A673 (cell line): ENCODE measurements at regions not wholly inside any gene's neighbourhood (a gene's known extent, or its start where the extent isn't known, plus 50 kb on each side); places are given as distances from the start of the nearest gene placed in this dataset.

ENCODE experiments used
- BruUV-seq: library from RNA; stranded (reverse); fragments of 400-500 nt; replicated peaks from 2 replicates; lab custom pipeline; 2021; lab: Mats Ljungman, UMichigan
- CTCF ChIA-PET: fragments of 300-600 bp; sonication (Branson Sonifier 250); formaldehyde crosslinking; loops from one replicate; lab custom pipeline; 2022; ENCODE audit warnings: antibody characterized with exemption; lab: Charles Lee
- POLR2A ChIA-PET: fragments of 300-600 bp; sonication (Branson Sonifier 250); formaldehyde crosslinking; loops from one replicate; lab custom pipeline; 2022; ENCODE audit warnings: antibody characterized with exemption; ENCODE audit not compliant: low non-redundant PET; lab: Charles Lee
- DNase-seq: peaks from one replicate; pipeline ENCODE4 v3.0.0-alpha.2; 2015; ENCODE audit warnings: low spot score
- H3K27ac ChIP-seq: fragments of 200-600 bp; sonication (generic); 2 replicates; pipeline ENCODE4 v1.5.1; 2016; ENCODE audit warnings: mixed run types, low read depth, mild to moderate bottlenecking, mixed read lengths, antibody characterized with exemption, low read length; ENCODE audit not compliant: poor library complexity, severe bottlenecking
- H3K27me3 ChIP-seq: fragments of 200-600 bp; sonication (generic); replicated peaks from 2 replicates; pipeline ENCODE4 v1.6.1; 2017; ENCODE audit warnings: mixed run types, low read depth, mild to moderate bottlenecking, mixed read lengths, antibody characterized with exemption, low read length; ENCODE audit not compliant: insufficient read depth, poor library complexity
- H3K36me3 ChIP-seq: fragments of 200-600 bp; sonication (generic); 2 replicates; pipeline ENCODE4 v1.6.1; 2016; ENCODE audit warnings: mixed run types, mild to moderate bottlenecking, mixed read lengths, antibody characterized with exemption, low read length; ENCODE audit not compliant: insufficient read depth, poor library complexity, severe bottlenecking
- H3K4me1 ChIP-seq: fragments of 200-600 bp; sonication (generic); 2 replicates; pipeline ENCODE4 v1.6.1; 2017; ENCODE audit warnings: mixed run types, mild to moderate bottlenecking, mixed read lengths, antibody characterized with exemption, low read length; ENCODE audit not compliant: insufficient read depth, poor library complexity, severe bottlenecking
- H3K4me3 ChIP-seq: fragments of 200-600 bp; sonication (generic); 2 replicates; pipeline ENCODE4 v1.5.1; 2016; ENCODE audit warnings: low read depth, mixed run types, mild to moderate bottlenecking, mixed read lengths, low read length; ENCODE audit not compliant: poor library complexity, severe bottlenecking
- H3K9me3 ChIP-seq: fragments of 200-600 bp; sonication (generic); 2 replicates; pipeline ENCODE4 v1.6.1; 2016; ENCODE audit warnings: mixed run types, low read depth, mild to moderate bottlenecking, mixed read lengths, antibody characterized with exemption, low read length; ENCODE audit not compliant: poor library complexity, severe bottlenecking
- CTCF ChIP-seq: fragments of 300-800, 200-600 bp; sonication (generic); conservative IDR thresholded peaks from 2 replicates; pipeline ENCODE4 v1.5.1; 2017; ENCODE audit warnings: low read depth, mild to moderate bottlenecking, antibody characterized with exemption, low read length, moderate library complexity, mixed read lengths
- EZH2 ChIP-seq: fragments of 200-600 bp; sonication (generic); IDR thresholded peaks from 2 replicates; pipeline ENCODE4 v1.6.1; 2017; ENCODE audit warnings: borderline replicate concordance, low read depth, mild to moderate bottlenecking, mixed read lengths, antibody characterized with exemption, low read length; ENCODE audit not compliant: poor library complexity, severe bottlenecking
- intact Hi-C: fragments of 100-400 bp; cut with micrococcal nuclease; formaldehyde crosslinking; loops from one replicate; pipeline ENCODE4 v1.10.0; 2022; ENCODE audit not compliant: unreplicated experiment

GRCh38 chr11:42397483-42397882 lies 914.3 kb upstream of the API5 start:
- Histone ChIP-seq H3K27me3 (no peaks in the 10 kb centered on the region), H3K27ac (no peak overlapping the region), H3K4me3 (no peak overlapping the region), H3K9me3 (peaks cover 5% of the 10 kb centered on the region), H3K36me3 (no peaks in the 10 kb centered on the region), H3K4me1 (no peaks in the 10 kb centered on the region)
- no TSS peak for BruUV-seq
- intact Hi-C loops: no loop called here
- no peak for DNase-seq
- ChIA-PET CTCF (no interaction called here), POLR2A (no interaction called here)
- TF ChIP-seq CTCF (no peak), EZH2 (no peak)

GRCh38 chr11:42407341-42407740 lies 904.5 kb upstream of the API5 start:
- POLR2A ChIA-PET: no interaction called here
- CTCF ChIA-PET: interaction anchor here (0.5 kb wide), 1 partner anchor 555 kb away, joined by 7 read pairs; no protein-coding TSS in a partner anchor
- Histone ChIP-seq H3K27ac (no peak overlapping the region), H3K4me1 (no peaks in the 10 kb centered on the region), H3K27me3 (no peaks in the 10 kb centered on the region), H3K4me3 (no peak overlapping the region), H3K9me3 (no peaks in the 10 kb centered on the region), H3K36me3 (no peaks in the 10 kb centered on the region)
- TF ChIP-seq EZH2 (no peak), CTCF (peak; percentile 60)
- intact Hi-C loops: no loop called here
- DNase-seq: peak; percentile 43
- no TSS peak for BruUV-seq

- no TSS peak for BruUV-seq
- Histone ChIP-seq H3K27ac (no peak overlapping the region), H3K36me3 (no peaks in the 10 kb centered on the region), H3K4me3 (no peak overlapping the region), H3K4me1 (no peaks in the 10 kb centered on the region), H3K9me3 (no peaks in the 10 kb centered on the region), H3K27me3 (no peaks in the 10 kb centered on the region)
- TF ChIP-seq EZH2: no peak
- DNase-seq: no peak
- ChIA-PET CTCF (no interaction called here), POLR2A (no interaction called here)
- intact Hi-C loops: no loop called here
Observed at GRCh38 chr11:42410251-42410955, 901.4 kb upstream of the API5 start.

- no peaks in the 10 kb centered on the region for H3K27me3 ChIP-seq
- H3K36me3 ChIP-seq: no peaks in the 10 kb centered on the region
- no peak for TF ChIP-seq CTCF
- no peak for TF ChIP-seq EZH2
- intact Hi-C loops: no loop called here
- no peak overlapping the region for H3K4me3 ChIP-seq
- H3K9me3 ChIP-seq: peaks cover 4% of the 10 kb centered on the region
- no peak overlapping the region for H3K27ac ChIP-seq
- no peak for DNase-seq
- CTCF ChIA-PET: no interaction called here
- H3K4me1 ChIP-seq: no peaks in the 10 kb centered on the region
- POLR2A ChIA-PET: no interaction called here
- BruUV-seq: no TSS peak
Observed at GRCh38 chr11:42412590-42412989, 899.2 kb upstream of the API5 start.
